Activated CD4-positive, alpha-beta T cell treated with anti-CD3 and anti-CD28 coated beads, Interleukin-2, amount 50 U/mL, for 48 hours (primary cell): ENCODE measurements at regions not wholly inside any gene's neighbourhood (a gene's known extent, or its start where the extent isn't known, plus 50 kb on each side); places are given as distances from the start of the nearest gene placed in this dataset.

ENCODE experiments used
- DNase-seq, 2 experiments: peaks; one replicate each; pipeline ENCODE4 v3.0.0-alpha.2; 2020

DNA sequence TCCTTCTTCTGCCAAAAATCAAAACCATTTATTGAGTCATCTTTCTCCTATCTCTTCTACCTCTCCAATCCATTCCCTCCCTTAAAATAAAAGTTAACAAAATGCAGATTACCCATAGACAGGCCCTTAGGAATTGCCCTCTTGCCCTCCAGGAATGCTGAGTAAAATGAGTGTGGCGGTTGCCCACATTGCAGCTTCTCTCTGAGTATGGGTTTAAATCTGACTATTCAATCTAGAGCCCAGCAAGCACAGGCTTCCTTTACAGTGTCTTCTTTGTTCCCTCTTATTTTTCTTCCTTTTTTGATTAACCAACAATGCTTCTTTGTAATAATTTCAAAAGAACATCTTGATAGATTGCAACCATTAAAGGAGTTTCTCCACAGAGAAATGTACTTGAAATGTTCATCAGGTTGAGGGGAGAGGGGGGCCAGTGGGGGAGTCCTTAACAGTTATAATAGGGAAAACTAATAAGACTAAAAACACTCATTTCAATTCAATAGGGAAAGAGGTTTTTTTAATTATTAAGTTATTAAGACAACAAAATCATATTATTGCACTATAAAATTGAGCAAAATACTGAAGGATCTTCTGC, 135.3 kb upstream of the LMCD1 start:
- no peak for DNase-seq

GRCh38 chr3:8368598-8368997, 133.0 kb upstream of the LMCD1 start:
- no peak for DNase-seq

GRCh38 chr3:8369638-8370037, 132.0 kb upstream of the LMCD1 start:
- no peak for DNase-seq

DNA sequence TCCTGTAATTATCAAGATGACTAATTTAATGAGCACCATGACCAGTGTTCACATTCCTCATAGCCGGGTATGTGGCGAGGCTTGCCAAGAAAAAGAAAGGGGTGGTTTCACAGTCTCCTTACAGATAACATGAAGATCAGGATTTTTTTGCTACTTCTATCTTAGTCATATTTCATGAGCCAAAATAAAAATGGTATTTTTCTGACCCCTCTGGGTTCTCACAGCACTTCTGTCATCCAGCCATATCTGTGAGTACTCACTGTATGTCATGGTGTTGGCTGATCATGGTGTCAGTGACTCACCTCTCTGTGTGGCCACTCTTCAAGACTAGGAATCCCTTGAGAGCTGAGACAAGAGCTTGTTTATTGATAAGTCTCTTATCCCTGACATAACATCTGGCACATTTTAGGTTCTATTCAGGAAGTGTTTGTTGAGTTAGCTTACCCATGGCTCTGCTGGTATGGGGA, 130.5 kb upstream of the LMCD1 start:
- no peak for DNase-seq

- no peak for DNase-seq
Observed at GRCh38 chr3:8371960-8372463, 129.6 kb upstream of the LMCD1 start.

- no peak for DNase-seq
Observed at GRCh38 chr3:8380904-8381704, 120.5 kb upstream of the LMCD1 start.

GRCh38 chr3:8385848-8386620, 115.6 kb upstream of the LMCD1 start:
- no peak for DNase-seq

DNA sequence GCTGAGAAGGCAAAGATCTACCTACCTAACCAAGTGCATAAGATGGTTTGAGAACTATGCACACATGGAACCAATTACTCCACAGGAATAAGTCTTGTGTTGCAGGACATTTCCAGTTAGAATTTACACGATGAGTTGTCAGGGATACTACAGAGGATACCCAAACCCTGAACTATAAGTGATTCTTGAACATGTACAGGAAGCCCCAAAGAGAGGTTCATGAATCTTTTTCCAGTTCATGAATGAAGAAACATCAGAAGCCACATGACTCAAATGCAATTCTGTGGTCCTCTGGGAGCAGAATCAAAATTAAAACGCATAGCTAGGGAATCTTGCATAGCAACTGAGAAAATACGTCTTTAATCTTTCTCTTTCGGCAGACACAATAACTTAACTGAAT, 114.1 kb upstream of the LMCD1 start:
- DNase-seq = no peak

DNA sequence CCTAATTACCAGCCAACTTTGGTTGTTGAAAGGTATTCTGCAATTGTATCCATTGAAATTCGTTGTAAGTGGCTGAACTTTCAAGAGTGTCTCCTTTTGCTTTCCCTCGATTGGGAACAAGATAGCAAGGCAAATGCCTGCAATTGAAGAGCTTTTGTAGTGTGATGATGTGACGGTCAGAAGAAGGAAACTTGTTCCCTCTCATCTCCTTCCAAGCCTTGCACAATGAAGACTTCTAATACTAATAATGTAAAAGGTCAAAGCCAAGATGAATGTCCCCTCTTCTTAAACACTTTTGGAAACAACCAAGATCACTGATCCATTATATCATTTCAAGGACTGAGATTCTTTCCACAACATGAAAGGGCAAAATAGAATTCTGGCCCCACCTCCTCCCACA, 101.9 kb upstream of the LMCD1 start:
- no peak for DNase-seq

- no peak for DNase-seq
Observed at GRCh38 chr3:8400911-8401310, 100.7 kb upstream of the LMCD1 start.

- no peak for DNase-seq
Observed at GRCh38 chr3:8403996-8404395, 97.6 kb upstream of the LMCD1 start.

GRCh38 chr3:8405144-8405543, 96.5 kb upstream of the LMCD1 start:
- no peak for DNase-seq

DNA sequence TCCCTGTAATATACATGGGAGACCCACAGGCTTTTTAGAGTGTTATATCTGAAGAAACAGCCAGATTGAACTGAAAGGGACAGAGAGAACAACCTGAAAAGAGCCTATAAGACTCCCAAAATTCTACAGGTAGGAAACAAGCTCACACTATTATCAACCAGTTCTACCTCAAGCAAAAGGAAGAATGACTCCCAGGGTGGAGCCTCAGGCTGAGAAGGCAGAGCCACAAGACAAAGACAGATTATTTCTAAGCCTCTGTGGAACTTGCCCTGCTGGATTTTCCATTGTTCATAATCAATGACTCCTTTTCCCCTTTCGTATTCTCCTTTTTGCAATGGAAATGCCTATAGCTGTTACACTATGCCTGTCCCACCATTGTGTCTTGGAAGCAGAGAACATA, 95.1 kb upstream of the LMCD1 start:
- no peak for DNase-seq

GRCh38 chr3:8413337-8413926, 88.2 kb upstream of the LMCD1 start:
- no peak for DNase-seq

- peak; percentile 10 to 19 for DNase-seq
Observed at GRCh38 chr3:8416965-8417364, 84.7 kb upstream of the LMCD1 start.

DNA sequence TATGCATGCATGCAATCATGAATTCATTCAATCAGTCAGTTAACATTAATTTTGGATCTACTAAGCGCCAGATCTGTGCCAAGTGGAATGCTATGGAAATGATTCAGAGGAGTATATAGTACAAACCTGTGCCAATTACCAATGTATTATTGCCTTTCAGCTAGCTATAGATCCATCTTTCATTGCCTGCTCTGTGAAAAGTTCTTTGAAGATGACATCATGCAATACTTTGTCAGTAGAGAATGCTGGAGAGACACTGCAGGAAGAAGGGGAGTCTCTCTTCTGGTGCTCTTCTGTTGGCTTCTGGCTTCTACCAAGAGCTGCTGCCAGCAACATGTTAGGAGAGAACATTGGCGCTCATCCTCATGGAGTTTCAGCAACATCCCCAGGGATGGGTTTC, 81.0 kb upstream of the LMCD1 start:
- no peak for DNase-seq

GRCh38 chr3:8421267-8421666, 80.4 kb upstream of the LMCD1 start:
- DNase-seq = no peak

DNA sequence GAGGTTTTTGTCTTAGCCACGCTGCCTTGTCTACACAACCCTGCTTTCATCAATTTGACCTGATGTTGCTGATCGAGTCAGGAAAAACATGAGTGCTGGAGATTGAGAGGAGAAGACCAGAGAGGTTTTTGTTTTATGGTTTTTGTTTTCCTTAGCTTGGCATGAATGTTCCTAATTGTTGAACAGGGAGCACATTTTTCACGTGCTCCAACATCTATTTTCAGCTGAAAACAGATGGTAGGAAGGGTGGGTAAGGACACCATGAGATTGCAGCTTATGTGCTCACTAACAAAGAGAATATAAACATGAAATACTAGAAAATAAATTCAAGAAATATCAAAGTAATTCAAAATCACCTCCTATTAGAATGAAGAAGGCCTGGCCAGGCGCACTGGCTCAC, 79.9 kb upstream of the LMCD1 start:
- DNase-seq = no peak

- no peak for DNase-seq
Observed at GRCh38 chr3:8423307-8423706, 78.3 kb upstream of the LMCD1 start.

- no peak for DNase-seq
Observed at GRCh38 chr3:8424281-8424680, 77.3 kb upstream of the LMCD1 start.

GRCh38 chr3:8436661-8437287, 64.8 kb upstream of the LMCD1 start:
- no peak for DNase-seq

DNA sequence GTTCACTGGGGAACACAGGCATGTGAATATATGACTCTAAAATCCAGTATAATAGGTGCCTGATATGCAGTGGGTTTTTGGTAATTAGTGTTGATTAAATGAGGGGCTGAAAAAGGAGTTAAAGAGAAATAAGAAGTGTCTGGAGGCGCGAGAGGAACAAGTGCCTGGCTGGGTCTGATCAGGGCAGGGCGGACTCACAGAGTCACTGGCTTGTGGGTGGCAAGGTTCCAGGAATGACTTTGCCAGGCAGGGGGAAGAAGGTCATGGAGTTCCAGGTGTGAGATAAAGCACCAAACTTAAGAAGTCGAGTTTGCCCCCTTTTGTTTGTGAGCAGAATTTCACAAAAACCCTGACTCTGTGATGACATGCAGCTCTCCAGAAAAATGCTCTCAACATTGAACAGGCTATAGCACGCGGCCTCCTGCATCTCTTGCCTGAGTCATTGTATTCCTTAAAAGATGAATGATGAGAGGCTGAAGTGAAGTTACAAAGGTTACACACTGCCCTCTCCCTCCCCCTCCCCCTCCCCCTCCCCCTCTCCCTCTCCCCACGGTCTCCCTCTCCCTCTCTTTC, 63.0 kb upstream of the LMCD1 start:
- no peak for DNase-seq
